ENCODE measurements at regions not wholly inside any gene's neighbourhood (a gene's known extent, or its start where the extent isn't known, plus 50 kb on each side); places are given as distances from the start of the nearest gene placed in this dataset.

- Histone ChIP-seq H3K79me2 (ENCODE audit: insufficient read depth, low read length) (no peaks in the 10 kb centered on the region), H3K9me3 (ENCODE audit: low read length) (no peaks in the 10 kb centered on the region), H3K27ac (ENCODE audit: low read depth, low read length, poor library complexity, severe bottlenecking) (no peak overlapping the region), H2AFZ (ENCODE audit: low read length) (no peak overlapping the region), H3K36me3 (ENCODE audit: insufficient read depth, low read length) (no peaks in the 10 kb centered on the region), H3K27me3 (ENCODE audit: insufficient read depth, low read length) (no peaks in the 10 kb centered on the region), H3K4me2 (ENCODE audit: low read length) (no peak overlapping the region), H3F3A (ENCODE audit: insufficient read depth, low read length) (no peaks in the 10 kb centered on the region), H3K9me2 (ENCODE audit: low read depth, low read length) (no peaks in the 10 kb centered on the region), H4K20me1 (ENCODE audit: insufficient read depth, low read length) (no peaks in the 10 kb centered on the region), H3K4me1 (ENCODE audit: insufficient read depth, low read length, severe bottlenecking) (no peaks in the 10 kb centered on the region), H3K4me3 (ENCODE audit: low read depth, low read length, poor library complexity, severe bottlenecking) (no peak overlapping the region), H3K9ac (ENCODE audit: low read length) (no peak overlapping the region)
- no peak for TF ChIP-seq EZH2 (IDR thresholded peaks at IDR 0.05; ENCODE audit: borderline replicate concordance, low read length)
- TF ChIP-seq CTCF (IDR thresholded peaks at IDR 0.05; ENCODE audit: low read length): no peak
Measured at GRCh38 chr13:84130495-84131114, 248.3 kb upstream of the SLITRK1 start.

GRCh38 chr13:84129966-84130365 is 247.7 kb upstream of the SLITRK1 start:
- TF ChIP-seq EZH2 (IDR thresholded peaks at IDR 0.05; ENCODE audit: borderline replicate concordance, low read length) (no peak), CTCF (IDR thresholded peaks at IDR 0.05; ENCODE audit: low read length) (no peak)
- Histone ChIP-seq H3K4me1 (ENCODE audit: insufficient read depth, low read length, severe bottlenecking) (no peaks in the 10 kb centered on the region), H3K36me3 (ENCODE audit: insufficient read depth, low read length) (no peaks in the 10 kb centered on the region), H3K27ac (ENCODE audit: low read depth, low read length, poor library complexity, severe bottlenecking) (no peak overlapping the region), H3F3A (ENCODE audit: insufficient read depth, low read length) (no peaks in the 10 kb centered on the region), H3K4me3 (ENCODE audit: low read depth, low read length, poor library complexity, severe bottlenecking) (no peak overlapping the region), H3K4me2 (ENCODE audit: low read length) (no peak overlapping the region), H3K79me2 (ENCODE audit: insufficient read depth, low read length) (no peaks in the 10 kb centered on the region), H3K27me3 (ENCODE audit: insufficient read depth, low read length) (no peaks in the 10 kb centered on the region), H3K9me3 (ENCODE audit: low read length) (no peaks in the 10 kb centered on the region), H3K9ac (ENCODE audit: low read length) (no peak overlapping the region), H4K20me1 (ENCODE audit: insufficient read depth, low read length) (no peaks in the 10 kb centered on the region), H3K9me2 (ENCODE audit: low read depth, low read length) (no peaks in the 10 kb centered on the region), H2AFZ (ENCODE audit: low read length) (no peak overlapping the region)

- H4K20me1 ChIP-seq (ENCODE audit: insufficient read depth, low read length): no peaks in the 10 kb centered on the region
- no peak overlapping the region for H3K27ac ChIP-seq (ENCODE audit: low read depth, low read length, poor library complexity, severe bottlenecking)
- H3K9me2 ChIP-seq (ENCODE audit: low read depth, low read length): no peaks in the 10 kb centered on the region; the same call in 1 of the 2 replicates
- H3F3A ChIP-seq (ENCODE audit: insufficient read depth, low read length): no peaks in the 10 kb centered on the region
- H3K4me3 ChIP-seq (ENCODE audit: low read depth, low read length, poor library complexity, severe bottlenecking): no peak overlapping the region
- no peaks in the 10 kb centered on the region for H3K36me3 ChIP-seq (ENCODE audit: insufficient read depth, low read length)
- H2AFZ ChIP-seq (ENCODE audit: low read length): no peak overlapping the region
- no peaks in the 10 kb centered on the region for H3K4me1 ChIP-seq (ENCODE audit: insufficient read depth, low read length, severe bottlenecking)
- no peak overlapping the region for H3K4me2 ChIP-seq (ENCODE audit: low read length)
- no peaks in the 10 kb centered on the region for H3K79me2 ChIP-seq (ENCODE audit: insufficient read depth, low read length)
- H3K27me3 ChIP-seq (ENCODE audit: insufficient read depth, low read length): no peaks in the 10 kb centered on the region
- H3K9me3 ChIP-seq (ENCODE audit: low read length): no peaks in the 10 kb centered on the region
- TF ChIP-seq EZH2 (IDR thresholded peaks at IDR 0.05; ENCODE audit: borderline replicate concordance, low read length) (no peak), CTCF (IDR thresholded peaks at IDR 0.05; ENCODE audit: low read length) (no peak)
- H3K9ac ChIP-seq (ENCODE audit: low read length): no peak overlapping the region
Measured at GRCh38 chr13:84127597-84128128, 245.4 kb upstream of the SLITRK1 start.
